NCI-H510A (cell line): ENCODE measurements at regions not wholly inside any gene's neighbourhood (a gene's known extent, or its start where the extent isn't known, plus 50 kb on each side); places are given as distances from the start of the nearest gene placed in this dataset.
"Not testable (repeated sequence)": the region's sequence is repeated elsewhere in the genome, so short reads cannot be mapped to it uniquely, and the experiment has no call there.

Source experiments
- DNase-seq: peaks from one replicate; lab custom pipeline; 2025; lab: John Stamatoyannopoulos, UW

- no peak for DNase-seq
Measured at GRCh38 chr2:21782866-21783265, 659.1 kb downstream of the TDRD15 start.

- DNase-seq, result no peak
Measured at GRCh38 chr2:21787941-21788340, 664.2 kb downstream of the TDRD15 start.

DNA sequence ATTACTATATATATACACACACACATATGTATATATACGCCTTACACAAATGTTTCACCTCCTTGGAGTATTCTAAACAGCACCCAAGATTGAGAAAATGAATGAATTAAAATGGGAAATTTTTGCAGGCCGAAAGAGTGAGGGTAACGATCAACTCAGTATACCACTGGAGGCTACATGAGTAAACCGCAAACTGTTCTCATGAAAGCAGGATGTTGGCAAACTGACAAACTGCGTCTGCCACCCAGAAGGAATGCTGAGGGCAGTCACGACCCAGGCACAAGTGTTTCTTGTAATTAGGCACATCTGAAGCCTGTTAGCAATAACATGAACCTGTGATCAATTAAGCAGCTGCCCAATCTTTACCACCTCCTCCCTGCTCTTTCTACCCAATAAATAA lies 666.5 kb downstream of the TDRD15 start:
- not testable (repeated sequence) for DNase-seq

- DNase-seq, result no peak
Measured at GRCh38 chr2:21792571-21792970, 668.8 kb downstream of the TDRD15 start.

GRCh38 chr2:21793461-21793860 lies 669.7 kb downstream of the TDRD15 start:
- DNase-seq, result no peak

DNA sequence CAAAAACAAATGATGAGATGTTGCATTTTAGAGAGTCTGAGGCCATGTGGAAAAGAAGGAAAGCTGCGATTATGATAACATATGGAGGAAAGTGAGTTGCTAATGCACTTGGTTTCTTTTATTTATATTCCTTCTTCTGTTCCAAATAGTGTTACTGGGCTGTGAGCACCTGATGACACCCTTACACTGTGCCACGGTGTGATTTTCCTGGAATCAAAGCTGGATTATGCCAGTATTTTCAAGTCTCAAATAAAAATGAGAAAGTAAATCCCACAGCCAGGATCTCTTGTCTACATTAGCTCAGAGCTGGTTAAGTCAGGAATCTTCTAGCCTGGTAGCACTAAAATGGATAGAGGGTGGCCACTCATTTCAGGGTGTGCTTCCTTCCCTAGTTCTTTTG lies 670.8 kb downstream of the TDRD15 start:
- DNase-seq, result no peak

- no peak for DNase-seq
Measured at GRCh38 chr2:21800356-21800755, 676.6 kb downstream of the TDRD15 start.

DNA sequence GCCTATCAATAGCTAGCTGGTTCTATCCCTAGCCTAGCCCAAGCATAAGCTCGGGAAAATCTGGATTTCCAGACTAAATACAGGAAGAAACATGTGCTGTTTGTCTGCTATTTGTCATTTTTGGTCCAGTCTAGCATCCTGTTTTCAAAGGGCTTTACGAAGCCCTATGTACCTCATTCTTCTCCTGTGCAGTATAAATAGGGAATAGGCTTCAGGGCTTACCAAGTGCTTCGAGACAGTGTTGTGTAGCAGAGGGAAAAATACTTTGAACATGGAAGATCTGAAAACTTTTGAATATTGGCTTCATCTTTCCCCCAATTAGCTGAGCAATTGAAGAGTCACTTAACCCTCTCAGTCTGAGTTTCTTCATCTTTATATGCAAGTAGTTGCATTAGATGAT lies 679.8 kb downstream of the TDRD15 start:
- DNase-seq, result no peak

- DNase-seq, result no peak
Measured at GRCh38 chr2:21804151-21804550, 680.4 kb downstream of the TDRD15 start.

DNA sequence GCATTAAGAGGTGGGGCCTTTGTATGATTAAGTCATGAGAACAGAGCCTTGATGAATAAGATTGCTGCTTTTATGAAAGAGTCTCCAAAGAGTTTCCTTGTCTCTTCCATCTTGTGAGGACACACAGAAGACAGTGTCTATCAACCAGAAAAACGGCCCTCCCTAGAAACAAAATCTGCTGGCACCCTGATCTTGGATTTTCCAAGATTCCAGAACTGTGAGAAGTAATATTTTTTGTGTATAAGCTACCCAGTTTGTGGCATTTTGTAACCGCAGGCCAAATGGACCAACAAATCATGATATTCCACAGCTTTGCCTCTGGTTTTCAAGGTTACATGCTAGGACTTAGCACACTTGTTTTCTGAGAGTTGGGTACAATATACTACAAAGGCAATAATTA lies 687.8 kb downstream of the TDRD15 start:
- DNase-seq, result no peak

GRCh38 chr2:21812766-21813165 lies 689.0 kb downstream of the TDRD15 start:
- DNase-seq, result no peak

- DNase-seq, result no peak
Measured at GRCh38 chr2:21814588-21815149, 690.9 kb downstream of the TDRD15 start.

DNA sequence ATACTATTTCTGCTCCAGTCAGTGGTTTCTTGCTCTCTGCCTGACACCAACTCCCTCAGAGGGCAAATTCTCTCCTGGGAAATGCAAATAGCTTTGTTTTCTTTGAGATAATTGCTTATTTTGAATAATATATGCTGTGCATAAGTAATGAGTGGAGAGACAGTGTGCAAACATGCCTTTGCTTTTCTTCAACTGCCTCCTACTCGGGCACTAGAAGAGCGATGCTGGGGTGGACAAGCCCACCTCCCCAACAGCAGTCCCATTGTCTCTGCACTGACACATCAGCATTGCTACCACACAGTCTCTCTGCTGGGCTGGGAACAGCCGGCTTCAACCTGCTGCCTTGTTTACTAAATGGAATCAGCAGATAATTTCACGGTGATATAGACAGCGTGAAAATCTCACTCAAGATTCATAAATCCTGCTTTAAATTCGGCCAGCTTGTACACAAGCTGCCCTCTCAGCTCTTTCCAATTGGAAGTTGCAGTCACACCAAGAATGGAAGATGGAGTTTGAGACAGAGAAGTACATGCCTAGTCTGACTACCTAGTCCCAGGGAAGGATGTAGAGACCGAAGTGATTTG lies 694.5 kb downstream of the TDRD15 start:
- DNase-seq, result no peak

GRCh38 chr2:21819454-21819853 lies 695.7 kb downstream of the TDRD15 start:
- DNase-seq, result no peak

DNA sequence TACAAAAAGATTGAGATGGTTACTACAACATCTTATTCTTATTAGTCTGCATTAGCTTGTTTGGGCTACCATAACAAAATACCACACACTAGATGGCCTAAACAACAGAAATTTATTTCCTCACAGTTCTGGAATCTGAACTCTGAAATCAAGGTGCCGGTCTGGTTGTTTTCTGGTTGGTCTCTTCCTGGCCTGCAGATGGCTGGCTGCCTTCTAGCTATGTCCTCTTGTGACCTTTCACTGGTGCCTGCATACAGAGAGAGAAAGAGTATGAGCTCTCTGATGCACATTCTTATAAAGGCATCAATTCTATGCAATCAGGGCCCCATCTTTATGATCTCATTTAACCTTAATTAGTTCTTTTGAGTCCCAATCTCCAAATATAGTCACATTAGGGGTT lies 696.5 kb downstream of the TDRD15 start:
- DNase-seq, result no peak

GRCh38 chr2:21821672-21822227 lies 698.0 kb downstream of the TDRD15 start:
- no peak for DNase-seq

GRCh38 chr2:21822505-21822904 lies 698.7 kb downstream of the TDRD15 start:
- no peak for DNase-seq

- DNase-seq, result no peak
Measured at GRCh38 chr2:21833767-21834166, 710.0 kb downstream of the TDRD15 start.

GRCh38 chr2:21836261-21836660 lies 712.5 kb downstream of the TDRD15 start:
- DNase-seq, result no peak

- no peak for DNase-seq
Measured at GRCh38 chr2:21836719-21837118, 713.0 kb downstream of the TDRD15 start.

DNA sequence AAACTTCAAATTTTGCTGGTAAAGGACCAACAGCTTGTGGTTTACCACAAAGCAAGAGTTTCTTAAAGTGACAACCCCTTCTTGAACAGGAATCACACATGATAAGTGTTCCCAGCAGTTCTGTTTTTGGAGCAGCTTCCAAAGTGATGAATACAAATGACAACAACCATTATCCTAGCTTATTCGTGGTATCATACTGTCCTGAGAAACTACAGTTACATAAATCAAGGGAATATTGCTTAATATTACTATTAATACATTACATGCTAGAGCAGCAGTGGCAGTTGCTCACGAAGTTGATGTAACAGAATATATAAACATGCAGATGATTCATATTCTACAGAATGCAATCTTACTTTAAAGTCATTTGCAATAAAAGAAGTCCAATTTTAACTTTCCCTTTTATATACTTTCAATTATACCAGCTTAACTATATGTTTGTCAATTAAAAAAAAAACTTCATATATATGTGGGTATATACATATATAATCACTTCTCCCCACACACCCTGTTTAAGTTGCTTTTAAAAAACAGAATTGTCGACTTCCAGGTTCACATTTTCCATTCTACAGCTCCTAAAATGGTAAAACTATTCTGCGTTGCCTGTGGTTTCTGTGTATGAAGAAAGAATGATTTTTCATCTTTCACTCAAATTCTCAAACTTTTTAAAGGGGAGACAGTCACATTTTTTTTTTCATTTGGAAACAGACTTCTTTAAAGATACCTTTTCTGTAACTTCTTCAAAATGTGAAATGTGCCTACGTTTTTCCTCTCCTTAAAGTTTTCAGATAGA lies 713.6 kb downstream of the TDRD15 start:
- DNase-seq, result no peak

DNA sequence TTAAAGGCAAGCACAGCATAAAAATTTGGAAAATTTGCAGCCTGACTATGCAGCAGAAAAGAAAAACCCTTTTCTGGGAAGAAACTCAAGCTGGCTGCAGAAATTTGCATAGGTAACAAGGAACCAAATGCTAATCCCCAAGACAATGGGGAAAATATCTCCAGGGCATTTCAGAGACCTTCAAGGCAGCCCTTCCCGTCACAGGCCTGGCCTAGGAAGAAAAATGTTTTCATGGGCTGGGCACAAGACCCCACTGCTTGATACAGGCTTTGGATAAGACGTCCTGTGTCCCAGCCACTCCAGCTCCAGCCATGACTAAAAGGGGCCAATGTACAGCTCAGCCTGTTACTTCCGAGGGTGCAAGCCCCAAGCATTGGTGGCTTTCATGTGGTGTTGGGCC lies 717.6 kb downstream of the TDRD15 start:
- DNase-seq, result no peak

DNA sequence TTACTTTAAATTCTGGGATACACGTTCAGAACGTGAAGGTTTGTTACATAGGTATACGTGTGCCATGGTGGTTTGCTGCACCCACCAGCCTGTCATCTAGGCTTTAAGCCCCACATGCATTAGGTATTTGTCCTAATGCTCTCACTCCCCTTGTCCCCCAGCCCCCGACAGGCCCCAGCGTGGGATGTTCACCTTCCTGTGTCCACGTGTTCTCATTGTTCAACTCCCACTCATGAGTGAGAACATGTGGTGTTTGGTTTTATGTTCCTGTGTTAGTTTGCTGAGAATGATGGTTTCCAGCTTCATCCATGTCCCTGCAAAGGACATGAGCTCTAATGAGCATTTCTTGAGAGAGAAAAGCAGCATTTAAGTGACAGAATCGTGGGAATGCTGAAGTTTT lies 726.6 kb downstream of the TDRD15 start:
- not testable (repeated sequence) for DNase-seq
